K562 (cell line): ENCODE measurements at regions not wholly inside any gene's neighbourhood (a gene's known extent, or its start where the extent isn't known, plus 50 kb on each side); places are given as distances from the start of the nearest gene placed in this dataset.

Source experiments
- ATAC-seq: fragments of 200-7000 bp; cut with Tn5 transposase; 3 replicates; pipeline ENCODE4 v1.9.1; 2020; ENCODE audit warnings: moderate library complexity
- BruUV-seq: library from RNA; stranded (reverse); fragments of 400-500 nt; replicated peaks from 2 replicates; lab custom pipeline; 2021; lab: Mats Ljungman, UMichigan
- CTCF ChIA-PET: fragments of 300-600 bp; formaldehyde crosslinking; extraction: SDS; loops from one replicate; lab custom pipeline; 2021; ENCODE audit warnings: low intra/inter-chr PET ratio; lab: Yijun Ruan, JAX
- POLR2A ChIA-PET: fragments of 300-600, 350-650 bp; sonication (Branson Sonifier 250); formaldehyde crosslinking; extraction: SDS; loops from one replicate; lab custom pipeline; 2021; ENCODE audit warnings: antibody characterized with exemption, inconsistent platforms; lab: Yijun Ruan, JAX
- DNase-seq, 4 experiments: peaks; one replicate each; pipeline versions ENCODE4 v3.0.0 to v3.0.0-alpha.2; 2011 to 2018; ENCODE audit warnings: low spot score in 3 of 4, mixed read lengths in 3 of 4; ENCODE audit errors: extremely low read depth in 1 of 4
- FAIRE-seq: peaks from 2 replicates; lab custom pipeline; 2011; peaks lifted over from hg19 to GRCh38; lab: Jason Lieb, UNC
- H2AFZ ChIP-seq: 2 replicates; pipeline ENCODE4 v1.6.0; 2011; ENCODE audit warnings: low read depth, low read length, control low read depth, inconsistent platforms
- H3K27ac ChIP-seq: fragments of 200-600 bp; 3 replicates; pipeline ENCODE4 v1.8.0; 2011; ENCODE audit warnings: low read depth, mild to moderate bottlenecking, control low read depth, inconsistent platforms, low read length, moderate library complexity, mixed read lengths; ENCODE audit errors: extremely low read depth
- H3K27me3 ChIP-seq, 2 experiments: fragments of 300-600 bp in 1 of 2; 2 replicates in 1 of 2; 3 replicates in 1 of 2; pipeline versions ENCODE4 v1.6.0 to v1.8.0; 2011; ENCODE audit warnings: inconsistent platforms in 2 of 2, low read length in 2 of 2, mild to moderate bottlenecking in 1 of 2, mixed read lengths in 1 of 2, moderate library complexity in 1 of 2; ENCODE audit not compliant: control insufficient read depth in 2 of 2, insufficient read depth in 2 of 2
- H3K36me3 ChIP-seq: fragments of 300-600 bp; 3 replicates; pipeline ENCODE4 v1.8.0; 2011; ENCODE audit warnings: mild to moderate bottlenecking, low read length, inconsistent platforms; ENCODE audit not compliant: control insufficient read depth, insufficient read depth
- H3K4me1 ChIP-seq, 2 experiments: fragments of 200-600 bp in 1 of 2; replicated peaks in 1 of 2; 2 replicates in 1 of 2; 3 replicates in 1 of 2; pipeline versions ENCODE4 v1.5.1 to v1.8.0; 2011; ENCODE audit warnings: inconsistent platforms in 2 of 2, low read length in 2 of 2, mild to moderate bottlenecking in 1 of 2, mixed read lengths in 1 of 2, moderate library complexity in 1 of 2; ENCODE audit not compliant: control insufficient read depth in 2 of 2, insufficient read depth in 2 of 2
- H3K4me2 ChIP-seq: 2 replicates; pipeline ENCODE4 v1.6.1; 2011; ENCODE audit warnings: low read length, control low read depth, inconsistent platforms, mixed read lengths; ENCODE audit not compliant: insufficient read depth
- H3K4me3 ChIP-seq: fragments of 200-600 bp; sonication (generic), shearing (Covaris generic); 2 replicates; pipeline ENCODE4 v1.5.1; 2016; ENCODE audit warnings: control low read depth, inconsistent platforms
- H3K79me2 ChIP-seq: fragments of 200-600 bp; 3 replicates; pipeline ENCODE4 v1.8.0; 2011; ENCODE audit warnings: low read length, inconsistent platforms; ENCODE audit not compliant: control insufficient read depth, insufficient read depth
- H3K9ac ChIP-seq, 2 experiments: 2 replicates each; pipeline versions ENCODE4 v1.6.0 to v1.6.1; 2011; ENCODE audit warnings: low read depth in 2 of 2, low read length in 2 of 2, control low read depth in 1 of 2, inconsistent platforms in 1 of 2, mild to moderate bottlenecking in 1 of 2, mixed read lengths in 1 of 2; ENCODE audit not compliant: insufficient read depth in 1 of 2
- H3K9me1 ChIP-seq: one replicate; pipeline ENCODE4 v1.6.0; 2011; ENCODE audit warnings: inconsistent platforms, mild to moderate bottlenecking, low read length, moderate library complexity; ENCODE audit not compliant: control insufficient read depth, insufficient read depth
- H3K9me3 ChIP-seq: replicated peaks from 2 replicates; pipeline ENCODE4 v1.5.1; 2011; ENCODE audit warnings: low read depth, low read length, inconsistent platforms; ENCODE audit not compliant: control insufficient read depth, insufficient read depth
- H4K20me1 ChIP-seq: replicated peaks from 2 replicates; pipeline ENCODE4 v1.6.1; 2011; ENCODE audit warnings: low read length, inconsistent platforms, mixed read lengths; ENCODE audit not compliant: control insufficient read depth, insufficient read depth
- CBX3 ChIP-seq, 2 experiments: IDR thresholded peaks; 1 replicate in 1 of 2; 2 replicates in 1 of 2; pipeline ENCODE4 v1.6.1; 2012; ENCODE audit warnings: inconsistent platforms in 2 of 2, low read length in 2 of 2, borderline replicate concordance in 1 of 2, control low read depth in 1 of 2
- HDAC8 ChIP-seq: fragments of 450-650 bp; IDR thresholded peaks from 2 replicates; pipeline ENCODE4 v1.6.1; 2016; ENCODE audit warnings: mild to moderate bottlenecking, missing genetic modification characterization, moderate library complexity, missing compliant biosample characterization
- L3MBTL2 ChIP-seq: fragments of 450-650 bp; IDR thresholded peaks from 2 replicates; pipeline ENCODE4 v1.6.1; 2016; ENCODE audit warnings: mild to moderate bottlenecking, moderate library complexity
- MTA3 ChIP-seq: fragments of 450-650 bp; formaldehyde crosslinking; IDR thresholded peaks from 2 replicates; pipeline ENCODE4 v1.6.1; 2017; ENCODE audit warnings: mild to moderate bottlenecking, borderline replicate concordance
- NFIX ChIP-seq: fragments of 250-450 bp; sonication (Bioruptor Pico); IDR thresholded peaks from 2 replicates; pipeline ENCODE4 v1.4.0; 2020; ENCODE audit warnings: low read depth, mild to moderate bottlenecking, moderate library complexity
- NFYB ChIP-seq: IDR thresholded peaks from 2 replicates; pipeline ENCODE4 v1.6.1; 2011; ENCODE audit warnings: mild to moderate bottlenecking, moderate library complexity; ENCODE audit not compliant: insufficient read length; ENCODE audit errors: extremely low read depth
- WGBS: fragments of 100-300 bp; shearing (Covaris generic); methylation state at CpG from one replicate; pipeline ENCODE4 v1.1.6; 2016; ENCODE audit warnings: low coverage, mixed read lengths; ENCODE audit not compliant: insufficient coverage; ENCODE audit errors: missing lambda C conversion rate; 5-methylcytosine and 5-hydroxymethylcytosine counted together
- in situ Hi-C: fragments of 300-500 bp; cut with MboI; formaldehyde crosslinking; loops from 4 replicates; pipeline ENCODE4 v1.15.0; 2018; ENCODE audit warnings: inconsistent platforms, mixed read lengths
- intact Hi-C: fragments of 100-400 bp; cut with micrococcal nuclease; formaldehyde crosslinking; loops from 2 replicates; pipeline ENCODE4 v1.14.2; 2022
- TF ChIP-seq, protein P1 (sequence below): fragments of 450-650 bp; IDR thresholded peaks from 2 replicates; pipeline ENCODE4 v1.7.1; 2018; ENCODE audit warnings: mild to moderate bottlenecking, low read depth; ENCODE audit not compliant: partially characterized antibody

DNA sequence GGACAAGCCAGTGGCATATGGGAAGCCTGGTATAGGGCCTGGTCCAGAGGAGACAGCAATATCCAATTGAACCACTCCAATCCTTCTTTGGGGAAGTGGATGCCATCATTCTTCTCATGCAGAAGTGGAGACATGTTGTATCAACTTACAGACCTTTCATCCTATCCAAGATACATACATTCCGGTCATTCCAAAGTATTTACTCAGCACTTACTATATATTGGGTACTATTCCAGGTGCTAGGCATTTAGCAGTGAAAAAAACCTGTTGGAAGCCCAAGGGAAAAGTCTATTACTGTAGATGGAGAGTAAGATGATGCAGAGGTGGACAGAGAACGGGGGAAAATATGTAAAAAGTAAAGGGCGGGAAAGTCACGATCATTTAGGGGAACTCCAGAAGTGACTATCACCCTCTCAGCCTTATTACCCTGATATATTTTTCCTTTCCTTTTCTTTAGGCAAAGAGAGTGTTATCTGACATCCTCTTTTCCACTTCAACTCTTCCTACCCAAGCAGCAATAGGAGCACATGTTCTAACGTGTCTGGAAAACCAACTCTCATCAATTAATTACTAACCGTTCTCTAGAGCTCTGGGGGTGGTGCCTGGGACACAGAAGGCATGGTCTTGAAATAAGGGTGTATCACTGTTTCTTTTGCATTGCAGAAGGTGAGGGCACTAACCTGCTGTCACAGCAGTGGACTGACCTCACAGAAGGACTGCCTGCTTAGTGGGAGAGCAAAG, 210.1 kb upstream of the MAF start:
- intact Hi-C loops, result no loop called here
- Histone ChIP-seq H3K36me3 (no peaks in the 10 kb centered on the region), H3K27me3 (no peaks in the 10 kb centered on the region), H3K9ac (no peak overlapping the region), H2AFZ (no peak overlapping the region; the same call in 1 of the 2 replicates), H4K20me1 (no peaks in the 10 kb centered on the region), H3K79me2 (no peaks in the 10 kb centered on the region), H3K4me1 (peaks cover 0 to 2% of the 10 kb centered on the region in 2 experiments; a peak in 1 of 5 replicates), H3K4me3 (no peak overlapping the region), H3K27ac (no peak overlapping the region), H3K9me1 (no peaks in the 10 kb centered on the region), H3K9me3 (no peaks in the 10 kb centered on the region), H3K4me2 (no peak overlapping the region)
- 43% methylated on average over 6 of the region's 6 CpGs for WGBS
- TF ChIP-seq, protein P1, sequence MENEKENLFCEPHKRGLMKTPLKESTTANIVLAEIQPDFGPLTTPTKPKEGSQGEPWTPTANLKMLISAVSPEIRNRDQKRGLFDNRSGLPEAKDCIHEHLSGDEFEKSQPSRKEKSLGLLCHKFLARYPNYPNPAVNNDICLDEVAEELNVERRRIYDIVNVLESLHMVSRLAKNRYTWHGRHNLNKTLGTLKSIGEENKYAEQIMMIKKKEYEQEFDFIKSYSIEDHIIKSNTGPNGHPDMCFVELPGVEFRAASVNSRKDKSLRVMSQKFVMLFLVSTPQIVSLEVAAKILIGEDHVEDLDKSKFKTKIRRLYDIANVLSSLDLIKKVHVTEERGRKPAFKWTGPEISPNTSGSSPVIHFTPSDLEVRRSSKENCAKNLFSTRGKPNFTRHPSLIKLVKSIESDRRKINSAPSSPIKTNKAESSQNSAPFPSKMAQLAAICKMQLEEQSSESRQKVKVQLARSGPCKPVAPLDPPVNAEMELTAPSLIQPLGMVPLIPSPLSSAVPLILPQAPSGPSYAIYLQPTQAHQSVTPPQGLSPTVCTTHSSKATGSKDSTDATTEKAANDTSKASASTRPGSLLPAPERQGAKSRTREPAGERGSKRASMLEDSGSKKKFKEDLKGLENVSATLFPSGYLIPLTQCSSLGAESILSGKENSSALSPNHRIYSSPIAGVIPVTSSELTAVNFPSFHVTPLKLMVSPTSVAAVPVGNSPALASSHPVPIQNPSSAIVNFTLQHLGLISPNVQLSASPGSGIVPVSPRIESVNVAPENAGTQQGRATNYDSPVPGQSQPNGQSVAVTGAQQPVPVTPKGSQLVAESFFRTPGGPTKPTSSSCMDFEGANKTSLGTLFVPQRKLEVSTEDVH, result no peak
- TF ChIP-seq HDAC8 (no peak), CBX3 (IDR thresholded peaks at IDR 0.05; ENCODE audit: borderline replicate concordance in 1 of 2, low read length in 2 of 2) (no peak), MTA3 (no peak), NFYB (no peak), L3MBTL2 (0 out of 2 replicates have a peak, but pooled peaks have one; percentile 10), NFIX (CRISPR knock-in tag) (no peak)
- CTCF ChIA-PET, result no interaction called here
- ATAC-seq, result no peak
- POLR2A ChIA-PET, result no interaction called here
- FAIRE-seq, result no peak
- in situ Hi-C loops, result no loop called here
- BruUV-seq, result no TSS peak
- DNase-seq, result no peak
